HEK293 (cell line): ENCODE measurements at regions not wholly inside any gene's neighbourhood (a gene's known extent, or its start where the extent isn't known, plus 50 kb on each side); places are given as distances from the start of the nearest gene placed in this dataset.

Experiments
- CTCF ChIA-PET: fragments of 350-600 bp; formaldehyde crosslinking; extraction: SDS; loops from one replicate; lab custom pipeline; 2021; ENCODE audit warnings: antibody characterized with exemption; lab: Yijun Ruan, JAX
- POLR2A ChIA-PET: fragments of 300-600 bp; formaldehyde crosslinking; extraction: SDS; loops from one replicate; lab custom pipeline; 2020; ENCODE audit warnings: antibody characterized with exemption, inconsistent platforms; lab: Yijun Ruan, JAX
- H3K27ac ChIP-seq: fragments of 200-500 bp; sonication (Bioruptor generic); 2 replicates; pipeline ENCODE4 v1.5.1; 2014; ENCODE audit warnings: low read depth, low read length, control low read depth, inconsistent platforms; ENCODE audit errors: extremely low read depth
- H3K36me3 ChIP-seq, 2 experiments: fragments of 200-500 bp in 1 of 2; sonication (Bioruptor generic) in 1 of 2; 1 replicate in 1 of 2; 2 replicates in 1 of 2; pipeline ENCODE4 v1.5.1; 2014 to 2017; ENCODE audit warnings: inconsistent platforms in 2 of 2, low read length in 2 of 2; ENCODE audit not compliant: control insufficient read depth in 2 of 2, insufficient read depth in 1 of 2
- H3K4me1 ChIP-seq: fragments of 200-500 bp; sonication (Bioruptor generic); 2 replicates; pipeline ENCODE4 v1.5.1; 2014; ENCODE audit warnings: mild to moderate bottlenecking, low read length, inconsistent platforms; ENCODE audit not compliant: control insufficient read depth, insufficient read depth
- H3K4me3 ChIP-seq: 2 replicates; pipeline ENCODE4 v1.5.1; 2011; ENCODE audit warnings: low read depth, mild to moderate bottlenecking, control low read depth, low read length, moderate library complexity
- H3K9me3 ChIP-seq: fragments of 200-500 bp; sonication (Bioruptor generic); 2 replicates; pipeline ENCODE4 v1.5.1; 2014; ENCODE audit warnings: low read depth, low read length, inconsistent platforms; ENCODE audit not compliant: control insufficient read depth, insufficient read depth
- BCL11B ChIP-seq: fragments of 450-650 bp; formaldehyde crosslinking; IDR thresholded peaks from 2 replicates; pipeline ENCODE4 v1.5.1; 2016; ENCODE audit warnings: low read depth, missing biosample characterization, missing genetic modification characterization
- GLIS2 ChIP-seq: fragments of 450-650 bp; formaldehyde crosslinking; IDR thresholded peaks from 2 replicates; pipeline ENCODE4 v1.5.1; 2016; ENCODE audit warnings: missing biosample characterization, missing genetic modification characterization
- PRDM10 ChIP-seq: fragments of 450-650 bp; formaldehyde crosslinking; IDR thresholded peaks from 2 replicates; pipeline ENCODE4 v1.5.1; 2016; ENCODE audit warnings: missing biosample characterization, missing genetic modification characterization
- ZBTB17 ChIP-seq: fragments of 450-650 bp; formaldehyde crosslinking; IDR thresholded peaks from 2 replicates; pipeline ENCODE4 v1.5.1; 2016; ENCODE audit warnings: missing biosample characterization, missing genetic modification characterization
- ZBTB21 ChIP-seq: fragments of 450-650 bp; formaldehyde crosslinking; IDR thresholded peaks from 2 replicates; pipeline ENCODE4 v1.5.1; 2017; ENCODE audit warnings: missing biosample characterization, missing genetic modification characterization
- ZFHX2 ChIP-seq: fragments of 450-650 bp; formaldehyde crosslinking; conservative IDR thresholded peaks from 2 replicates; pipeline ENCODE4 v1.5.1; 2016; ENCODE audit warnings: missing biosample characterization, missing genetic modification characterization
- ZIC2 ChIP-seq: fragments of 450-650 bp; formaldehyde crosslinking; IDR thresholded peaks from 2 replicates; pipeline ENCODE4 v1.5.1; 2016; ENCODE audit warnings: missing biosample characterization, missing genetic modification characterization
- ZNF510 ChIP-seq: fragments of 450-650 bp; formaldehyde crosslinking; IDR thresholded peaks from 2 replicates; pipeline ENCODE4 v1.5.1; 2018; ENCODE audit warnings: mild to moderate bottlenecking, missing genetic modification characterization, missing biosample characterization; ENCODE audit not compliant: insufficient replicate concordance
- ZNF514 ChIP-seq: fragments of 450-650 bp; formaldehyde crosslinking; IDR thresholded peaks from 2 replicates; pipeline ENCODE4 v1.5.1; 2016; ENCODE audit warnings: missing biosample characterization, missing genetic modification characterization
- ZNF600 ChIP-seq: fragments of 450-650 bp; formaldehyde crosslinking; IDR thresholded peaks from 2 replicates; pipeline ENCODE4 v1.5.1; 2016; ENCODE audit warnings: missing biosample characterization, missing genetic modification characterization
- ZNF639 ChIP-seq: fragments of 450-650 bp; formaldehyde crosslinking; IDR thresholded peaks from 2 replicates; pipeline ENCODE4 v1.5.1; 2016; ENCODE audit warnings: missing biosample characterization, missing genetic modification characterization
- ZNF830 ChIP-seq: fragments of 450-650 bp; IDR thresholded peaks from 2 replicates; pipeline ENCODE4 v1.5.0; 2018; ENCODE audit warnings: missing biosample characterization, missing genetic modification characterization, low read depth, mild to moderate bottlenecking, moderate library complexity

- no peaks in the 10 kb centered on the region for H3K36me3 ChIP-seq
- POLR2A ChIA-PET = no interaction called here
- H3K4me3 ChIP-seq = no peak overlapping the region
- H3K4me1 ChIP-seq = no peaks in the 10 kb centered on the region
- TF ChIP-seq ZNF600 (tag by site-specific recombination) (no peak), BCL11B (tag by site-specific recombination) (no peak), ZNF510 (no peak), ZNF514 (tag by site-specific recombination) (no peak)
- no peaks in the 10 kb centered on the region for H3K9me3 ChIP-seq
- CTCF ChIA-PET = no interaction called here
- H3K27ac ChIP-seq = no peak overlapping the region
Observed at GRCh38 chr3:78540485-78540884, 1227.3 kb downstream of the ROBO1 start.

GRCh38 chr3:78545827-78546226 is 1222.0 kb downstream of the ROBO1 start:
- POLR2A ChIA-PET = no interaction called here
- TF ChIP-seq ZFHX2 (tag by site-specific recombination) = no peak
- TF ChIP-seq GLIS2 (tag by site-specific recombination) = no peak
- no peak for TF ChIP-seq PRDM10 (tag by site-specific recombination)
- no peak for TF ChIP-seq ZBTB17 (tag by site-specific recombination)
- no peak for TF ChIP-seq ZNF830 (tag by site-specific recombination)
- TF ChIP-seq ZNF639 (tag by site-specific recombination) = no peak
- no peak for TF ChIP-seq ZBTB21 (tag by site-specific recombination)
- no peak for TF ChIP-seq ZIC2 (tag by site-specific recombination)
- H3K4me3 ChIP-seq = no peak overlapping the region
- no peak overlapping the region for H3K27ac ChIP-seq
- no peaks in the 10 kb centered on the region for H3K4me1 ChIP-seq
- CTCF ChIA-PET = no interaction called here
- no peaks in the 10 kb centered on the region for H3K9me3 ChIP-seq
- no peaks in the 10 kb centered on the region for H3K36me3 ChIP-seq
